Hepatocyte (in vitro differentiated cells): ENCODE measurements at regions not wholly inside any gene's neighbourhood (a gene's known extent, or its start where the extent isn't known, plus 50 kb on each side); places are given as distances from the start of the nearest gene placed in this dataset.

Experiments
- CTCF ChIP-seq: fragments of 200-600 bp; sonication (generic); IDR thresholded peaks from 2 replicates; pipeline ENCODE4 v1.5.1; 2016; ENCODE audit warnings: antibody characterized with exemption, mild to moderate bottlenecking; ENCODE audit not compliant: poor library complexity
- EZH2 ChIP-seq: fragments of 200-600 bp; sonication (generic); IDR thresholded peaks from 2 replicates; pipeline ENCODE4 v1.6.1; 2016; ENCODE audit warnings: antibody characterized with exemption, mild to moderate bottlenecking, borderline replicate concordance

- no peak for TF ChIP-seq CTCF
- TF ChIP-seq EZH2 = no peak
These were observed 71.5 kb downstream of the CCER1 start for GRCh38 chr12:90883456-90883855.
